CD14-positive monocyte (primary cell): ENCODE measurements at regions not wholly inside any gene's neighbourhood (a gene's known extent, or its start where the extent isn't known, plus 50 kb on each side); places are given as distances from the start of the nearest gene placed in this dataset.

Source experiments
- DNase-seq, 3 donors: peaks; one replicate each; pipeline ENCODE4 v3.0.0-alpha.2; 2011 to 2022
- H2AFZ ChIP-seq: 2 replicates; pipeline ENCODE4 v1.6.0; 2012; ENCODE audit warnings: mild to moderate bottlenecking, low read depth, low read length, inconsistent platforms; ENCODE audit not compliant: insufficient read depth, poor library complexity, severe bottlenecking
- H3K27ac ChIP-seq, 2 donors: 1 replicate in 1 of 2; 2 replicates in 1 of 2; pipeline ENCODE4 v1.5.1; 2012 to 2013; ENCODE audit warnings: low read length in 2 of 2, control low read depth in 1 of 2, inconsistent platforms in 1 of 2, low read depth in 1 of 2, mild to moderate bottlenecking in 1 of 2
- H3K27me3 ChIP-seq, 2 donors: one replicate each; pipeline versions ENCODE4 v1.6.0 to v1.6.1; 2011 to 2013; ENCODE audit warnings: low read length in 2 of 2; ENCODE audit not compliant: control insufficient read depth in 2 of 2, insufficient read depth in 2 of 2
- H3K36me3 ChIP-seq, 2 donors: replicated peaks in 1 of 2; 1 replicate in 1 of 2; 2 replicates in 1 of 2; pipeline versions ENCODE4 v1.5.1 to v1.6.1; 2012 to 2013; ENCODE audit warnings: low read length in 2 of 2, control low read depth in 1 of 2, inconsistent platforms in 1 of 2, mild to moderate bottlenecking in 1 of 2; ENCODE audit not compliant: insufficient read depth in 2 of 2, control insufficient read depth in 1 of 2
- H3K4me1 ChIP-seq, 2 donors: 1 replicate in 1 of 2; 2 replicates in 1 of 2; pipeline versions ENCODE4 v1.5.1 to v1.6.1; 2012 to 2013; ENCODE audit warnings: low read length in 2 of 2, control low read depth in 1 of 2, inconsistent platforms in 1 of 2, mild to moderate bottlenecking in 1 of 2, moderate library complexity in 1 of 2; ENCODE audit not compliant: insufficient read depth in 2 of 2, control insufficient read depth in 1 of 2
- H3K4me2 ChIP-seq: replicated peaks from 2 replicates; pipeline ENCODE3; 2012; ENCODE audit warnings: low read length, moderate library complexity, mild to moderate bottlenecking; ENCODE audit not compliant: poor library complexity, severe bottlenecking; ENCODE audit errors: extremely low read depth
- H3K4me3 ChIP-seq, 3 experiments: fragments of 200-600 bp in 1 of 3; sonication (generic) in 1 of 3; replicated peaks in 1 of 3; 1 replicate in 2 of 3; 2 replicates in 1 of 3; pipeline ENCODE4 v1.5.1; 2011 to 2013; ENCODE audit warnings: low read length in 3 of 3, mild to moderate bottlenecking in 3 of 3, control low read depth in 2 of 3, low read depth in 2 of 3, inconsistent platforms in 1 of 3, moderate library complexity in 1 of 3
- H3K79me2 ChIP-seq: 2 replicates; pipeline ENCODE4 v1.6.0; 2012; ENCODE audit warnings: mild to moderate bottlenecking, control low read depth, inconsistent platforms, low read length, moderate library complexity; ENCODE audit not compliant: insufficient read depth
- H3K9ac ChIP-seq: 2 replicates; pipeline ENCODE4 v1.6.0; 2017; ENCODE audit warnings: low read length, mild to moderate bottlenecking; ENCODE audit not compliant: insufficient read depth, poor library complexity, severe bottlenecking
- H3K9me3 ChIP-seq, 2 donors: replicated peaks in 1 of 2; 1 replicate in 1 of 2; 2 replicates in 1 of 2; pipeline versions ENCODE4 v1.5.1 to v1.6.1; 2012 to 2013; ENCODE audit warnings: low read length in 2 of 2, control low read depth in 1 of 2; ENCODE audit not compliant: control insufficient read depth in 1 of 2, insufficient read depth in 1 of 2
- H4K20me1 ChIP-seq: 2 replicates; pipeline ENCODE4 v1.6.0; 2012; ENCODE audit warnings: mild to moderate bottlenecking, low read length, control low read depth, moderate library complexity; ENCODE audit not compliant: insufficient read depth
- H3K27ac Mint-ChIP-seq, 7 donors: one replicate each; pipeline ENCODE4 v1.8.0; 2020; ENCODE audit warnings: mild to moderate bottlenecking in 7 of 7, mixed read lengths in 7 of 7, moderate library complexity in 6 of 7, inconsistent platforms in 2 of 7
- H3K27me3 Mint-ChIP-seq, 3 donors: one replicate each; pipeline ENCODE4 v1.8.0; 2021 to 2022; ENCODE audit warnings: low read depth in 3 of 3, mild to moderate bottlenecking in 3 of 3, mixed read lengths in 3 of 3, moderate library complexity in 3 of 3, inconsistent platforms in 1 of 3
- H3K36me3 Mint-ChIP-seq, 2 donors: one replicate each; pipeline ENCODE4 v1.8.0; 2020; ENCODE audit warnings: mixed read lengths in 2 of 2, inconsistent platforms in 1 of 2, mild to moderate bottlenecking in 1 of 2
- H3K4me1 Mint-ChIP-seq: one replicate; pipeline ENCODE4 v1.8.0; 2020; ENCODE audit warnings: mild to moderate bottlenecking, mixed read lengths
- H3K4me3 Mint-ChIP-seq, 2 donors: one replicate each; pipeline ENCODE4 v1.8.0; 2020; ENCODE audit warnings: mild to moderate bottlenecking in 2 of 2, mixed read lengths in 2 of 2, moderate library complexity in 1 of 2
- H3K9me3 Mint-ChIP-seq, 7 donors: one replicate each; pipeline ENCODE4 v1.8.0; 2020 to 2022; ENCODE audit warnings: mixed read lengths in 7 of 7, mild to moderate bottlenecking in 6 of 7, moderate library complexity in 6 of 7, inconsistent platforms in 2 of 7
- CTCF ChIP-seq: fragments of 200-600 bp; IDR thresholded peaks from one replicate; pipeline ENCODE4 v1.8.0; 2022; ENCODE audit warnings: antibody characterized with exemption, mild to moderate bottlenecking
- WGBS: methylation state at CpG from one replicate; pipeline ENCODE4 v1.1.5; 2013; ENCODE audit warnings: missing lambda C conversion rate; ENCODE audit not compliant: insufficient coverage; 5-methylcytosine and 5-hydroxymethylcytosine counted together
- intact Hi-C, 2 donors: fragments of 100-400 bp; cut with micrococcal nuclease; formaldehyde crosslinking; loops; one replicate each; pipeline versions ENCODE4 v1.15.0 to v1.15.1; 2023

GRCh38 chr2:134772493-134773169, 53.8 kb upstream of the TMEM163 start:
- no peaks in the 10 kb centered on the region for H3K36me3 Mint-ChIP-seq
- Histone ChIP-seq H3K4me2 (no peak overlapping the region), H3K27ac (no peak overlapping the region), H4K20me1 (no peaks in the 10 kb centered on the region), H3K36me3 (no peaks in the 10 kb centered on the region), H2AFZ (no peak overlapping the region), H3K9ac (no peak overlapping the region), H3K4me3 (no peak overlapping the region), H3K79me2 (no peaks in the 10 kb centered on the region), H3K27me3 (no peaks in the 10 kb centered on the region), H3K4me1 (no peaks in the 10 kb centered on the region), H3K9me3 (no peaks in the 10 kb centered on the region)
- H3K9me3 Mint-ChIP-seq, result peaks cover 0 to 2% (median 0%) of the 10 kb centered on the region in 7 donors
- no peak overlapping the region for H3K27ac Mint-ChIP-seq
- no peak for TF ChIP-seq CTCF
- no peak for DNase-seq
- peaks cover 2 to 6% (median 4%) of the 10 kb centered on the region in 3 donors for H3K27me3 Mint-ChIP-seq
- no peak overlapping the region for H3K4me3 Mint-ChIP-seq
- H3K4me1 Mint-ChIP-seq, result no peaks in the 10 kb centered on the region
- WGBS, result 94% methylated on average over 3 of the region's 8 CpGs
- intact Hi-C loops, result loop anchor here (5.0 to 10.0 kb wide), 2 partner anchors 48 to 55 kb away; partner anchors contain the start of gene TMEM163 (in 1 of the 2)

- no peaks in the 10 kb centered on the region for H3K79me2 ChIP-seq
- no peak overlapping the region for H2AFZ ChIP-seq
- Mint-ChIP-seq H3K4me3 (no peak overlapping the region), H3K4me1 (no peaks in the 10 kb centered on the region), H3K9me3 (peaks cover 0 to 2% (median 0%) of the 10 kb centered on the region in 7 donors), H3K27ac (no peak overlapping the region), H3K36me3 (no peaks in the 10 kb centered on the region), H3K27me3 (peaks cover 2 to 6% (median 6%) of the 10 kb centered on the region in 3 donors)
- H3K36me3 ChIP-seq, result no peaks in the 10 kb centered on the region
- intact Hi-C loops, result loop anchor here (5.0 to 10.0 kb wide), 2 partner anchors 49 to 56 kb away; partner anchors contain the start of gene TMEM163 (in 1 of the 2)
- no peaks in the 10 kb centered on the region for H3K9me3 ChIP-seq
- no peaks in the 10 kb centered on the region for H3K4me1 ChIP-seq
- no peak overlapping the region for H3K27ac ChIP-seq
- no peak overlapping the region for H3K4me2 ChIP-seq
- no peaks in the 10 kb centered on the region for H3K27me3 ChIP-seq
- no peak for TF ChIP-seq CTCF
- H3K4me3 ChIP-seq, result no peak overlapping the region
- no peaks in the 10 kb centered on the region for H4K20me1 ChIP-seq
- DNase-seq, result no peak
- H3K9ac ChIP-seq, result no peak overlapping the region
- 58% methylated on average over 3 of the region's 7 CpGs for WGBS
Observed at GRCh38 chr2:134773335-134773734, 54.5 kb upstream of the TMEM163 start.
